HEK293 (cell line): ENCODE measurements at regions not wholly inside any gene's neighbourhood (a gene's known extent, or its start where the extent isn't known, plus 50 kb on each side); places are given as distances from the start of the nearest gene placed in this dataset.

Source experiments
- CTCF ChIA-PET: fragments of 350-600 bp; formaldehyde crosslinking; extraction: SDS; loops from one replicate; lab custom pipeline; 2021; ENCODE audit warnings: antibody characterized with exemption; lab: Yijun Ruan, JAX
- POLR2A ChIA-PET: fragments of 300-600 bp; formaldehyde crosslinking; extraction: SDS; loops from one replicate; lab custom pipeline; 2020; ENCODE audit warnings: antibody characterized with exemption, inconsistent platforms; lab: Yijun Ruan, JAX
- H3K27ac ChIP-seq: fragments of 200-500 bp; sonication (Bioruptor generic); 2 replicates; pipeline ENCODE4 v1.5.1; 2014; ENCODE audit warnings: low read depth, low read length, control low read depth, inconsistent platforms; ENCODE audit errors: extremely low read depth
- H3K36me3 ChIP-seq, 2 experiments: fragments of 200-500 bp in 1 of 2; sonication (Bioruptor generic) in 1 of 2; 1 replicate in 1 of 2; 2 replicates in 1 of 2; pipeline ENCODE4 v1.5.1; 2014 to 2017; ENCODE audit warnings: inconsistent platforms in 2 of 2, low read length in 2 of 2; ENCODE audit not compliant: control insufficient read depth in 2 of 2, insufficient read depth in 1 of 2
- H3K4me1 ChIP-seq: fragments of 200-500 bp; sonication (Bioruptor generic); 2 replicates; pipeline ENCODE4 v1.5.1; 2014; ENCODE audit warnings: mild to moderate bottlenecking, low read length, inconsistent platforms; ENCODE audit not compliant: control insufficient read depth, insufficient read depth
- H3K4me3 ChIP-seq: 2 replicates; pipeline ENCODE4 v1.5.1; 2011; ENCODE audit warnings: low read depth, mild to moderate bottlenecking, control low read depth, low read length, moderate library complexity
- H3K9me3 ChIP-seq: fragments of 200-500 bp; sonication (Bioruptor generic); 2 replicates; pipeline ENCODE4 v1.5.1; 2014; ENCODE audit warnings: low read depth, low read length, inconsistent platforms; ENCODE audit not compliant: control insufficient read depth, insufficient read depth
- GLIS2 ChIP-seq: fragments of 450-650 bp; formaldehyde crosslinking; IDR thresholded peaks from 2 replicates; pipeline ENCODE4 v1.5.1; 2016; ENCODE audit warnings: missing biosample characterization, missing genetic modification characterization
- INSM2 ChIP-seq: fragments of 450-650 bp; formaldehyde crosslinking; IDR thresholded peaks from 2 replicates; pipeline ENCODE4 v1.5.1; 2016; ENCODE audit warnings: missing biosample characterization, missing genetic modification characterization
- REST ChIP-seq: fragments of 450-650 bp; formaldehyde crosslinking; IDR thresholded peaks from 2 replicates; pipeline ENCODE4 v1.5.1; 2016; ENCODE audit warnings: missing biosample characterization, missing genetic modification characterization
- ZBTB7A ChIP-seq: fragments of 450-650 bp; formaldehyde crosslinking; IDR thresholded peaks from 2 replicates; pipeline ENCODE4 v1.5.1; 2016; ENCODE audit warnings: low read depth, missing biosample characterization, missing genetic modification characterization
- ZNF112 ChIP-seq: fragments of 450-650 bp; formaldehyde crosslinking; IDR thresholded peaks from 2 replicates; pipeline ENCODE4 v1.5.0; 2017; ENCODE audit warnings: missing biosample characterization, missing genetic modification characterization
- ZNF114 ChIP-seq: fragments of 450-650 bp; formaldehyde crosslinking; IDR thresholded peaks from 2 replicates; pipeline ENCODE4 v1.5.0; 2017; ENCODE audit warnings: missing biosample characterization, missing genetic modification characterization
- ZNF184 ChIP-seq: fragments of 450-650 bp; IDR thresholded peaks from 2 replicates; pipeline ENCODE4 v1.5.1; 2018; ENCODE audit warnings: missing biosample characterization, mild to moderate bottlenecking, missing genetic modification characterization
- ZNF23 ChIP-seq: fragments of 450-650 bp; formaldehyde crosslinking; IDR thresholded peaks from 2 replicates; pipeline ENCODE4 v1.5.1; 2016; ENCODE audit warnings: missing biosample characterization, missing genetic modification characterization, borderline replicate concordance
- ZNF280C ChIP-seq: fragments of 450-650 bp; formaldehyde crosslinking; IDR thresholded peaks from 2 replicates; pipeline ENCODE4 v1.5.1; 2016; ENCODE audit warnings: missing biosample characterization, missing genetic modification characterization
- ZNF302 ChIP-seq: fragments of 450-650 bp; formaldehyde crosslinking; IDR thresholded peaks from 2 replicates; pipeline ENCODE4 v1.5.1; 2016; ENCODE audit warnings: missing biosample characterization, missing genetic modification characterization, low read depth
- ZNF391 ChIP-seq: fragments of 450-650 bp; formaldehyde crosslinking; IDR thresholded peaks from 2 replicates; pipeline ENCODE4 v1.5.1; 2016; ENCODE audit warnings: low read depth, missing biosample characterization, missing genetic modification characterization, borderline replicate concordance
- ZNF521 ChIP-seq: fragments of 450-650 bp; formaldehyde crosslinking; IDR thresholded peaks from 2 replicates; pipeline ENCODE4 v1.5.1; 2017; ENCODE audit warnings: missing biosample characterization, mild to moderate bottlenecking, missing genetic modification characterization
- TF ChIP-seq, protein P1 (sequence below): fragments of 450-650 bp; formaldehyde crosslinking; IDR thresholded peaks from 2 replicates; pipeline ENCODE4 v1.5.1; 2016; ENCODE audit warnings: missing biosample characterization, missing genetic modification characterization
- TF ChIP-seq, protein P2 (sequence below): fragments of 450-650 bp; formaldehyde crosslinking; IDR thresholded peaks from 2 replicates; pipeline ENCODE4 v1.5.1; 2016; ENCODE audit warnings: missing biosample characterization, missing genetic modification characterization
- TF ChIP-seq, protein P3 (sequence below): fragments of 450-650 bp; formaldehyde crosslinking; IDR thresholded peaks from 2 replicates; pipeline ENCODE4 v1.5.1; 2017; ENCODE audit warnings: missing biosample characterization, missing genetic modification characterization

GRCh38 chr4:154927126-154927680 lies 146.1 kb downstream of the RBM46 start:
- Histone ChIP-seq H3K9me3 (no peaks in the 10 kb centered on the region), H3K36me3 (no peaks in the 10 kb centered on the region), H3K27ac (no peak overlapping the region), H3K4me3 (no peak overlapping the region), H3K4me1 (no peaks in the 10 kb centered on the region)
- ChIA-PET POLR2A (no interaction called here), CTCF (interaction anchor here (0.9 to 1.1 kb wide), 2 partner anchors 118 to 122 kb away, joined by 3 read pairs; no protein-coding TSS in a partner anchor)
- TF ChIP-seq ZNF302 (tag by site-specific recombination) = no peak
- no peak for TF ChIP-seq ZBTB7A (tag by site-specific recombination)
- TF ChIP-seq ZNF391 (tag by site-specific recombination) = no peak
- TF ChIP-seq REST (tag by site-specific recombination) = no peak
- TF ChIP-seq ZNF23 = no peak
- no peak for TF ChIP-seq ZNF280C (tag by site-specific recombination)
- TF ChIP-seq GLIS2 (tag by site-specific recombination) = no peak
- TF ChIP-seq ZNF112 (tag by site-specific recombination) = no peak
- TF ChIP-seq, protein P1, sequence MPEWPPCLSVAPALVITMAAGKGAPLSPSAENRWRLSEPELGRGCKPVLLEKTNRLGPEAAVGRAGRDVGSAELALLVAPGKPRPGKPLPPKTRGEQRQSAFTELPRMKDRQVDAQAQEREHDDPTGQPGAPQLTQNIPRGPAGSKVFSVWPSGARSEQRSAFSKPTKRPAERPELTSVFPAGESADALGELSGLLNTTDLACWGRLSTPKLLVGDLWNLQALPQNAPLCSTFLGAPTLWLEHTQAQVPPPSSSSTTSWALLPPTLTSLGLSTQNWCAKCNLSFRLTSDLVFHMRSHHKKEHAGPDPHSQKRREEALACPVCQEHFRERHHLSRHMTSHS = no peak
- no peak for TF ChIP-seq INSM2 (tag by site-specific recombination)
- TF ChIP-seq ZNF521 (tag by site-specific recombination) = no peak
- TF ChIP-seq, protein P2, sequence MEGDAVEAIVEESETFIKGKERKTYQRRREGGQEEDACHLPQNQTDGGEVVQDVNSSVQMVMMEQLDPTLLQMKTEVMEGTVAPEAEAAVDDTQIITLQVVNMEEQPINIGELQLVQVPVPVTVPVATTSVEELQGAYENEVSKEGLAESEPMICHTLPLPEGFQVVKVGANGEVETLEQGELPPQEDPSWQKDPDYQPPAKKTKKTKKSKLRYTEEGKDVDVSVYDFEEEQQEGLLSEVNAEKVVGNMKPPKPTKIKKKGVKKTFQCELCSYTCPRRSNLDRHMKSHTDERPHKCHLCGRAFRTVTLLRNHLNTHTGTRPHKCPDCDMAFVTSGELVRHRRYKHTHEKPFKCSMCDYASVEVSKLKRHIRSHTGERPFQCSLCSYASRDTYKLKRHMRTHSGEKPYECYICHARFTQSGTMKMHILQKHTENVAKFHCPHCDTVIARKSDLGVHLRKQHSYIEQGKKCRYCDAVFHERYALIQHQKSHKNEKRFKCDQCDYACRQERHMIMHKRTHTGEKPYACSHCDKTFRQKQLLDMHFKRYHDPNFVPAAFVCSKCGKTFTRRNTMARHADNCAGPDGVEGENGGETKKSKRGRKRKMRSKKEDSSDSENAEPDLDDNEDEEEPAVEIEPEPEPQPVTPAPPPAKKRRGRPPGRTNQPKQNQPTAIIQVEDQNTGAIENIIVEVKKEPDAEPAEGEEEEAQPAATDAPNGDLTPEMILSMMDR = no peak
- TF ChIP-seq ZNF184 (tag by site-specific recombination) = no peak
- TF ChIP-seq, protein P3, sequence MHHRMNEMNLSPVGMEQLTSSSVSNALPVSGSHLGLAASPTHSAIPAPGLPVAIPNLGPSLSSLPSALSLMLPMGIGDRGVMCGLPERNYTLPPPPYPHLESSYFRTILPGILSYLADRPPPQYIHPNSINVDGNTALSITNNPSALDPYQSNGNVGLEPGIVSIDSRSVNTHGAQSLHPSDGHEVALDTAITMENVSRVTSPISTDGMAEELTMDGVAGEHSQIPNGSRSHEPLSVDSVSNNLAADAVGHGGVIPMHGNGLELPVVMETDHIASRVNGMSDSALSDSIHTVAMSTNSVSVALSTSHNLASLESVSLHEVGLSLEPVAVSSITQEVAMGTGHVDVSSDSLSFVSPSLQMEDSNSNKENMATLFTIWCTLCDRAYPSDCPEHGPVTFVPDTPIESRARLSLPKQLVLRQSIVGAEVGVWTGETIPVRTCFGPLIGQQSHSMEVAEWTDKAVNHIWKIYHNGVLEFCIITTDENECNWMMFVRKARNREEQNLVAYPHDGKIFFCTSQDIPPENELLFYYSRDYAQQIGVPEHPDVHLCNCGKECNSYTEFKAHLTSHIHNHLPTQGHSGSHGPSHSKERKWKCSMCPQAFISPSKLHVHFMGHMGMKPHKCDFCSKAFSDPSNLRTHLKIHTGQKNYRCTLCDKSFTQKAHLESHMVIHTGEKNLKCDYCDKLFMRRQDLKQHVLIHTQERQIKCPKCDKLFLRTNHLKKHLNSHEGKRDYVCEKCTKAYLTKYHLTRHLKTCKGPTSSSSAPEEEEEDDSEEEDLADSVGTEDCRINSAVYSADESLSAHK (tag by site-specific recombination) = no peak
- no peak for TF ChIP-seq ZNF114 (tag by site-specific recombination)
